Left lung (tissue), 4 donors: ENCODE measurements at regions not wholly inside any gene's neighbourhood (a gene's known extent, or its start where the extent isn't known, plus 50 kb on each side); places are given as distances from the start of the nearest gene placed in this dataset.

ENCODE experiments used
- ATAC-seq: fragments of 200-7000 bp; cut with Tn5 transposase; one replicate; pipeline ENCODE4 v1.9.1; 2020; ENCODE audit warnings: moderate library complexity
- DNase-seq, 4 donors: peaks; one replicate each; pipeline ENCODE4 v3.0.0-alpha.2; 2013 to 2020
- H3K27ac ChIP-seq, 2 donors: fragments of 200-600 bp; sonication (generic) in 1 of 2; one replicate each; pipeline versions ENCODE4 v1.5.0 to v1.8.0; 2020 to 2021
- H3K27me3 ChIP-seq, 2 donors: fragments of 200-600 bp; sonication (generic) in 1 of 2; one replicate each; pipeline versions ENCODE4 v1.5.0 to v1.8.0; 2020 to 2021
- H3K36me3 ChIP-seq, 2 donors: fragments of 200-600 bp; sonication (generic) in 1 of 2; one replicate each; pipeline versions ENCODE4 v1.5.0 to v1.8.0; 2020 to 2021
- H3K4me1 ChIP-seq, 2 donors: fragments of 200-600 bp; one replicate each; pipeline ENCODE4 v1.8.0; 2021
- H3K4me3 ChIP-seq, 2 donors: fragments of 200-600 bp; sonication (generic) in 1 of 2; one replicate each; pipeline versions ENCODE4 v1.5.0 to v1.8.0; 2020 to 2021; ENCODE audit warnings: mild to moderate bottlenecking in 1 of 2
- H3K9me3 ChIP-seq, 2 donors: fragments of 200-600 bp; sonication (generic) in 1 of 2; one replicate each; pipeline versions ENCODE4 v1.5.0 to v1.8.0; 2020 to 2021
- intact Hi-C, 2 donors: fragments of 100-400 bp; cut with DNase I; formaldehyde crosslinking; loops; one replicate each; pipeline versions ENCODE4 v1.11.2 to v1.14.2; 2022
- TF ChIP-seq, protein P1 (sequence below), 2 donors: fragments of 200-600 bp; sonication (generic) in 1 of 2; IDR thresholded peaks; one replicate each; pipeline versions ENCODE4 v1.5.0 to v1.8.0; 2021; ENCODE audit warnings: antibody characterized with exemption in 2 of 2
- donor health status: DM: no; HTN: yes; CAD: no.
- donor health status: DM: no; HTN: no; CAD: no.

DNA sequence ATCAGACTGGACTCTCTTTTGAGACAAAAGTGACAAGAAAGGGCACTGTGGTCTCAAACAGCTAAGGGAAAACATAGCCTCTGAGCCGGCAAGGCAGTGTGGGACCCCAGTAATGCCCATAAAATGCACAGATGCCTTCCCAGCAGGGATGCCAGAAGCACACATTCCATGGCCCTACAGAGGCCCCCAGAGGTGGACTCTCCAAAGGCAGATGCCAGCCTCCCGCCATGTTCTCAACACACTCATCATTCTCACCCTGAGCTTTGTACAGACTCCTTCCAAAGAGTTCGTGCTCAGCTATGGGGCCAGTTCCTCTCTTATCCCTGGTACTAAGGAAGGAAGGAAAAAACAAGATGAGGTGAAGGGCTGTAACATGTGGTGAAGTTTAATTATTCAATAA is 67.1 kb upstream of the ATP12A start:
- no peaks in the 10 kb centered on the region for H3K36me3 ChIP-seq
- no peak for ATAC-seq
- H3K4me1 ChIP-seq: peaks cover 0 to under 1% of the 10 kb centered on the region in 2 donors
- intact Hi-C loops: no loop called here
- H3K27ac ChIP-seq: no peak overlapping the region
- no peaks in the 10 kb centered on the region for H3K9me3 ChIP-seq
- no peak overlapping the region for H3K4me3 ChIP-seq
- TF ChIP-seq, protein P1, sequence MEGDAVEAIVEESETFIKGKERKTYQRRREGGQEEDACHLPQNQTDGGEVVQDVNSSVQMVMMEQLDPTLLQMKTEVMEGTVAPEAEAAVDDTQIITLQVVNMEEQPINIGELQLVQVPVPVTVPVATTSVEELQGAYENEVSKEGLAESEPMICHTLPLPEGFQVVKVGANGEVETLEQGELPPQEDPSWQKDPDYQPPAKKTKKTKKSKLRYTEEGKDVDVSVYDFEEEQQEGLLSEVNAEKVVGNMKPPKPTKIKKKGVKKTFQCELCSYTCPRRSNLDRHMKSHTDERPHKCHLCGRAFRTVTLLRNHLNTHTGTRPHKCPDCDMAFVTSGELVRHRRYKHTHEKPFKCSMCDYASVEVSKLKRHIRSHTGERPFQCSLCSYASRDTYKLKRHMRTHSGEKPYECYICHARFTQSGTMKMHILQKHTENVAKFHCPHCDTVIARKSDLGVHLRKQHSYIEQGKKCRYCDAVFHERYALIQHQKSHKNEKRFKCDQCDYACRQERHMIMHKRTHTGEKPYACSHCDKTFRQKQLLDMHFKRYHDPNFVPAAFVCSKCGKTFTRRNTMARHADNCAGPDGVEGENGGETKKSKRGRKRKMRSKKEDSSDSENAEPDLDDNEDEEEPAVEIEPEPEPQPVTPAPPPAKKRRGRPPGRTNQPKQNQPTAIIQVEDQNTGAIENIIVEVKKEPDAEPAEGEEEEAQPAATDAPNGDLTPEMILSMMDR (IDR thresholded peaks at IDR 0.05): no peak
- DNase-seq: no peak
- no peaks in the 10 kb centered on the region for H3K27me3 ChIP-seq

DNA sequence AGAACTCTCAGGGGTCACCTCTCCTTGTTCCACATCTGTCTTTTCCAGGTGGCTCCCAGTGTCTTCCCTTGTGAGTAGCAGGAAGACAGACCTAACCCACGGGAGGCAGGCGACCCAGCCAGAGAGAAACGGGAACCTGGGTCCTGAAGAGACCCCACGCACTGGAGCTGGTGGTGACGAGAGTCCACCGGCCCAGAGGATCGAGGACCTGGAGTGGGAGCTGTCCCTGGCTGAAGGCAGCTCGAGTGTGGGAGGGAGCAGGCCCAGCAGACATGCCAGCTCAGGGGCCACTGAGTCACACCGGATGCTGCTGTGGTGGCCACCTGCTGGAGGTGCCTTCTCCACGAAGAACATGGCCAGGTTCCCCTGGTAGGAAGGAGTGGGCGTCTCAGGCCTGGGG is 66.5 kb upstream of the ATP12A start:
- H3K27ac ChIP-seq: no peak overlapping the region
- H3K27me3 ChIP-seq: no peaks in the 10 kb centered on the region
- no peaks in the 10 kb centered on the region for H3K36me3 ChIP-seq
- TF ChIP-seq, protein P1 (IDR thresholded peaks at IDR 0.05): no peak
- H3K4me3 ChIP-seq: no peak overlapping the region
- DNase-seq (no peak), ATAC-seq (no peak)
- peaks cover 0 to 4% of the 10 kb centered on the region in 2 donors for H3K4me1 ChIP-seq
- intact Hi-C loops: no loop called here
- H3K9me3 ChIP-seq: no peaks in the 10 kb centered on the region

DNA sequence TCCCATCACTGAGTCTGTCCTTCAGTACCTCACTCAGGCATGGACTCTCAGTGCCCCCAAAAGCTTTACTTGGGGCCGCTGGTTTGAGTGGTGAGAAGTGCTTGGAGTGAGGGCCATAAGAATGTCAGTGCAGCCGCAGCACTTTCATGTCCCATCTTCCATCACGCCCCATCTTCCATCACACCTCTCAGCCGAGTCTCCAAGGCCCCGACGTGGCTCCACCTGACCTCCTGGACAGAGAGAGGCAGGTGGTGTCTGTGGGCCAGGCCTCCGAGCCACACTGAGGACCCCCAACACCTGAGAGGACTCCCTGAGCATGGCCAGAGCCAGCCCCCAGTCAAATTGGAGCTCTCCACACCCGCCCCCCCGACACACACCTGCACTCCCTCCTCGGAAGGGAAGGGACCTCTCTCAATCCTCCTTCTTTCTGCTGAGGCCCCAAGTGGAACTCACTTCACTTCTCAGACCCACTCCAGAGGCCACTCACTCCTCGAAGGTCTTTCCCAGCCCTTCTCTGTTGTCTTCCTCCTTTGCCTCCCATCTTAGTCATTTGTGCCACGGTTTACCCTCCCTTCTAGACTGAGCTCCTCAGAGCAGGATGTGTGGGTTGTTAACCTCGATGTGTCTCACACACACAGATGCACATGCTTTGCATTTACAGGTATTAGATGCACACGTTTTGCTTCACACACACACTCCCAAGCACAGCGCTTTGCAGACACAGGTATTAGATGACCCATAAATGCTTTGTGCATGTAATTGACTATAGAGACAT is 65.7 kb upstream of the ATP12A start:
- H3K36me3 ChIP-seq: no peaks in the 10 kb centered on the region
- no peak overlapping the region for H3K4me3 ChIP-seq
- ATAC-seq (no peak), DNase-seq (no peak)
- H3K9me3 ChIP-seq: no peaks in the 10 kb centered on the region
- peaks cover 0 to 4% of the 10 kb centered on the region in 2 donors for H3K4me1 ChIP-seq
- intact Hi-C loops: no loop called here
- H3K27ac ChIP-seq: no peak overlapping the region
- TF ChIP-seq, protein P1 (IDR thresholded peaks at IDR 0.05): no peak
- H3K27me3 ChIP-seq: no peaks in the 10 kb centered on the region

DNA sequence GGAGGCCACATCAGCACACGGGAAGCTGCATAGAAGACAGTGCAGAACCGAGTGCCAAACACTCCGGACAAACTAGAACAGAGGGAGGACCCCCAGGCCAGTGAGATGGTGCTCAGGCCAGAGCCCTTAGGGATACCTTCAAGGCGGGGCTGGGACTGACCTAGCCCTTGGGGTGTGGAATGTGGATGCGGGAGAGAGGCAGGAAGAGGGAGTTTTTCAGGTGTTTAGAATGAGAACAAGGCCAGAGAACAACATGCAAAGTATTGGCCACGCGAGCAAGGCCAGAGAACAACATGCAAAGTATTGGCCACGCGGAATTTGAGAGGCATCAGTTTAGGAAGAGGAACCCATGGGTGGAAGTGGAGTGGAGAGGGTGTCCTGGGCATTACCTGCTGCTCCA is 65.1 kb upstream of the ATP12A start:
- DNase-seq: no peak
- H3K4me3 ChIP-seq: no peak overlapping the region
- no peak for ATAC-seq
- H3K9me3 ChIP-seq: no peaks in the 10 kb centered on the region
- H3K27me3 ChIP-seq: no peaks in the 10 kb centered on the region
- no peak overlapping the region for H3K27ac ChIP-seq
- intact Hi-C loops: no loop called here
- TF ChIP-seq, protein P1 (IDR thresholded peaks at IDR 0.05): no peak
- peaks cover 0 to 4% of the 10 kb centered on the region in 2 donors for H3K4me1 ChIP-seq
- no peaks in the 10 kb centered on the region for H3K36me3 ChIP-seq

DNA sequence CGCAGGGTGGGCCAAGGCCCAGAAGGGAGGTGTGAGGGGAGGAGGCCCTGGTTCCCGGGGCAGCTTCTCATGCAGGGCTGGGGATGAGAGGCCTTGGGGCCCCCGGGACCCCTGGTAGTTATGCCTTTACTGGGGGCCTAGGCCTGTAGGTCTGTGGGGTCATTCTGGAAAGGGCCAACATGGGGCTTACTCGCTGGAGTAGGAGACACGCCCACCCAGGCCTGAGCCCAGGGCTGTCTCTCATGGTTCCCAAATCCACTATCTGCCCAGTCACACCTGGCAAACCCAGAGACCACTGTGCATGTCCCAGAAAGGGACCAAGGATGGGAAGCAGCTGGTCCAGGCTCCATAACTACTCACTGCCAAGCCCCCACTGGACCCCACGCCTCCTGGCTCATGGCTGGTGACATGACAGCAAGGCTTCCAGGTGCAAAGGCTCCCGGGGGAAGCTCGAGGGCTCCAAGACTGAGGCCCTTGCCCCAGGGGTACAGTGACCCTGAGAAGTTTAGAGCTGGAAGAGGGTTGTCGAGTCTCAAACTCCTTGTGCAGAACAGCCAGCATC is 64.2 kb upstream of the ATP12A start:
- H3K27me3 ChIP-seq: no peaks in the 10 kb centered on the region
- no peak overlapping the region for H3K4me3 ChIP-seq
- no peaks in the 10 kb centered on the region for H3K36me3 ChIP-seq
- DNase-seq (no peak), ATAC-seq (no peak)
- TF ChIP-seq, protein P1 (IDR thresholded peaks at IDR 0.05): no peak
- intact Hi-C loops: no loop called here
- H3K4me1 ChIP-seq: peaks cover 0 to 4% of the 10 kb centered on the region in 2 donors
- no peaks in the 10 kb centered on the region for H3K9me3 ChIP-seq
- H3K27ac ChIP-seq: no peak overlapping the region
